ENCODE measurements at regions not wholly inside any gene's neighbourhood (a gene's known extent, or its start where the extent isn't known, plus 50 kb on each side); places are given as distances from the start of the nearest gene placed in this dataset.

- Histone ChIP-seq H3K27ac (ENCODE audit: insufficient read depth, low read length, poor library complexity, severe bottlenecking) (no peak overlapping the region), H3K36me3 (ENCODE audit: control insufficient read depth, insufficient read depth, low read length) (no peaks in the 10 kb centered on the region), H3K4me1 (ENCODE audit: control insufficient read depth, insufficient read depth, low read length, poor library complexity, severe bottlenecking) (no peaks in the 10 kb centered on the region), H3K27me3 (ENCODE audit: control insufficient read depth, insufficient read depth, low read length) (no peaks in the 10 kb centered on the region), H3K9me3 (ENCODE audit: control insufficient read depth in 2 of 2, low read length in 2 of 2) (no peaks in the 10 kb centered on the region), H3K4me3 (ENCODE audit: low read depth, low read length) (no peak overlapping the region)
- Mint-ChIP-seq H3K4me1 (no peaks in the 10 kb centered on the region), H3K4me3 (no peak overlapping the region), H3K27ac (no peak overlapping the region), H3K36me3 (no peaks in the 10 kb centered on the region), H3K27me3 (no peaks in the 10 kb centered on the region), H3K9me3 (peaks cover 0 to 1% (median 0%) of the 10 kb centered on the region in 7 donors)
- ATAC-seq (ENCODE audit: low read depth in 2 of 2) (no peak), DNase-seq (no peak)
These were observed 121.7 kb upstream of the CCN2 start for GRCh38 chr6:132072831-132073230.

GRCh38 chr6:132072271-132072670, 121.1 kb upstream of the CCN2 start:
- Mint-ChIP-seq H3K9me3 (peaks cover 0 to 1% (median 0%) of the 10 kb centered on the region in 7 donors), H3K27me3 (no peaks in the 10 kb centered on the region), H3K4me1 (no peaks in the 10 kb centered on the region), H3K4me3 (no peak overlapping the region), H3K27ac (no peak overlapping the region), H3K36me3 (no peaks in the 10 kb centered on the region)
- no peak overlapping the region for H3K4me3 ChIP-seq (ENCODE audit: low read depth, low read length)
- no peak for ATAC-seq (ENCODE audit: low read depth in 2 of 2)
- H3K27ac ChIP-seq (ENCODE audit: insufficient read depth, low read length, poor library complexity, severe bottlenecking): no peak overlapping the region
- no peaks in the 10 kb centered on the region for H3K9me3 ChIP-seq (ENCODE audit: control insufficient read depth in 2 of 2, low read length in 2 of 2)
- DNase-seq: no peak
- H3K27me3 ChIP-seq (ENCODE audit: control insufficient read depth, insufficient read depth, low read length): no peaks in the 10 kb centered on the region
- no peaks in the 10 kb centered on the region for H3K4me1 ChIP-seq (ENCODE audit: control insufficient read depth, insufficient read depth, low read length, poor library complexity, severe bottlenecking)
- no peaks in the 10 kb centered on the region for H3K36me3 ChIP-seq (ENCODE audit: control insufficient read depth, insufficient read depth, low read length)

- Histone ChIP-seq H3K9me3 (ENCODE audit: control insufficient read depth in 2 of 2, low read length in 2 of 2) (no peaks in the 10 kb centered on the region), H3K4me1 (ENCODE audit: control insufficient read depth, insufficient read depth, low read length, poor library complexity, severe bottlenecking) (no peaks in the 10 kb centered on the region), H3K27ac (ENCODE audit: insufficient read depth, low read length, poor library complexity, severe bottlenecking) (no peak overlapping the region), H3K36me3 (ENCODE audit: control insufficient read depth, insufficient read depth, low read length) (no peaks in the 10 kb centered on the region), H3K4me3 (ENCODE audit: low read depth, low read length) (no peak overlapping the region), H3K27me3 (ENCODE audit: control insufficient read depth, insufficient read depth, low read length) (no peaks in the 10 kb centered on the region)
- ATAC-seq (ENCODE audit: low read depth in 2 of 2) (no peak), DNase-seq (no peak)
- no peaks in the 10 kb centered on the region for H3K36me3 Mint-ChIP-seq
- H3K4me3 Mint-ChIP-seq: no peak overlapping the region
- no peaks in the 10 kb centered on the region for H3K27me3 Mint-ChIP-seq
- peaks cover 0 to 3% (median 0%) of the 10 kb centered on the region in 7 donors for H3K9me3 Mint-ChIP-seq
- no peaks in the 10 kb centered on the region for H3K4me1 Mint-ChIP-seq
- H3K27ac Mint-ChIP-seq: no peak overlapping the region
These were observed 119.2 kb upstream of the CCN2 start for GRCh38 chr6:132070356-132070755.

- Mint-ChIP-seq H3K36me3 (no peaks in the 10 kb centered on the region), H3K27ac (no peak overlapping the region), H3K4me3 (no peak overlapping the region), H3K9me3 (peaks cover 0 to 3% (median 0%) of the 10 kb centered on the region in 7 donors), H3K27me3 (no peaks in the 10 kb centered on the region), H3K4me1 (no peaks in the 10 kb centered on the region)
- H3K36me3 ChIP-seq (ENCODE audit: control insufficient read depth, insufficient read depth, low read length): no peaks in the 10 kb centered on the region
- ATAC-seq (ENCODE audit: low read depth in 2 of 2): no peak
- H3K4me3 ChIP-seq (ENCODE audit: low read depth, low read length): no peak overlapping the region
- DNase-seq: no peak
- H3K9me3 ChIP-seq (ENCODE audit: control insufficient read depth in 2 of 2, low read length in 2 of 2): no peaks in the 10 kb centered on the region
- no peak overlapping the region for H3K27ac ChIP-seq (ENCODE audit: insufficient read depth, low read length, poor library complexity, severe bottlenecking)
- H3K27me3 ChIP-seq (ENCODE audit: control insufficient read depth, insufficient read depth, low read length): no peaks in the 10 kb centered on the region
- H3K4me1 ChIP-seq (ENCODE audit: control insufficient read depth, insufficient read depth, low read length, poor library complexity, severe bottlenecking): no peaks in the 10 kb centered on the region
These were observed 117.6 kb upstream of the CCN2 start for GRCh38 chr6:132068766-132069165.

GRCh38 chr6:132067286-132067685, 116.1 kb upstream of the CCN2 start:
- peaks cover 0 to 6% (median 0%) of the 10 kb centered on the region in 7 donors for H3K9me3 Mint-ChIP-seq
- Histone ChIP-seq H3K9me3 (ENCODE audit: control insufficient read depth in 2 of 2, low read length in 2 of 2) (no peaks in the 10 kb centered on the region), H3K27me3 (ENCODE audit: control insufficient read depth, insufficient read depth, low read length) (no peaks in the 10 kb centered on the region), H3K27ac (ENCODE audit: insufficient read depth, low read length, poor library complexity, severe bottlenecking) (no peak overlapping the region), H3K36me3 (ENCODE audit: control insufficient read depth, insufficient read depth, low read length) (no peaks in the 10 kb centered on the region), H3K4me1 (ENCODE audit: control insufficient read depth, insufficient read depth, low read length, poor library complexity, severe bottlenecking) (no peaks in the 10 kb centered on the region), H3K4me3 (ENCODE audit: low read depth, low read length) (no peak overlapping the region)
- ATAC-seq (ENCODE audit: low read depth in 2 of 2) (no peak), DNase-seq (no peak)
- H3K4me3 Mint-ChIP-seq: no peak overlapping the region
- H3K36me3 Mint-ChIP-seq: no peaks in the 10 kb centered on the region
- no peaks in the 10 kb centered on the region for H3K4me1 Mint-ChIP-seq
- H3K27ac Mint-ChIP-seq: no peak overlapping the region
- no peaks in the 10 kb centered on the region for H3K27me3 Mint-ChIP-seq

GRCh38 chr6:132065556-132065955, 114.4 kb upstream of the CCN2 start:
- peak overlapping the region in 1 of 3 donors; percentile 50 for H3K27ac Mint-ChIP-seq
- Histone ChIP-seq H3K4me3 (ENCODE audit: low read depth, low read length) (no peak overlapping the region), H3K27ac (ENCODE audit: insufficient read depth, low read length, poor library complexity, severe bottlenecking) (no peak overlapping the region), H3K9me3 (ENCODE audit: control insufficient read depth in 2 of 2, low read length in 2 of 2) (no peaks in the 10 kb centered on the region), H3K27me3 (ENCODE audit: control insufficient read depth, insufficient read depth, low read length) (no peaks in the 10 kb centered on the region), H3K36me3 (ENCODE audit: control insufficient read depth, insufficient read depth, low read length) (no peaks in the 10 kb centered on the region), H3K4me1 (ENCODE audit: control insufficient read depth, insufficient read depth, low read length, poor library complexity, severe bottlenecking) (no peaks in the 10 kb centered on the region)
- H3K4me1 Mint-ChIP-seq: no peaks in the 10 kb centered on the region
- peaks cover 0 to 6% (median 0%) of the 10 kb centered on the region in 7 donors for H3K9me3 Mint-ChIP-seq
- ATAC-seq (ENCODE audit: low read depth in 2 of 2): no peak
- no peaks in the 10 kb centered on the region for H3K36me3 Mint-ChIP-seq
- H3K4me3 Mint-ChIP-seq: no peak overlapping the region
- no peak for DNase-seq
- no peaks in the 10 kb centered on the region for H3K27me3 Mint-ChIP-seq

- ATAC-seq (ENCODE audit: low read depth in 2 of 2) (no peak), DNase-seq (no peak)
- no peaks in the 10 kb centered on the region for H3K36me3 Mint-ChIP-seq
- H3K27ac Mint-ChIP-seq: no peak overlapping the region
- H3K4me3 Mint-ChIP-seq: no peak overlapping the region
- Histone ChIP-seq H3K27me3 (ENCODE audit: control insufficient read depth, insufficient read depth, low read length) (no peaks in the 10 kb centered on the region), H3K36me3 (ENCODE audit: control insufficient read depth, insufficient read depth, low read length) (no peaks in the 10 kb centered on the region), H3K4me1 (ENCODE audit: control insufficient read depth, insufficient read depth, low read length, poor library complexity, severe bottlenecking) (no peaks in the 10 kb centered on the region), H3K4me3 (ENCODE audit: low read depth, low read length) (no peak overlapping the region), H3K9me3 (ENCODE audit: control insufficient read depth in 2 of 2, low read length in 2 of 2) (no peaks in the 10 kb centered on the region), H3K27ac (ENCODE audit: insufficient read depth, low read length, poor library complexity, severe bottlenecking) (no peak overlapping the region)
- no peaks in the 10 kb centered on the region for H3K27me3 Mint-ChIP-seq
- peaks cover 0 to 5% (median 0%) of the 10 kb centered on the region in 7 donors for H3K9me3 Mint-ChIP-seq
- no peaks in the 10 kb centered on the region for H3K4me1 Mint-ChIP-seq
These were observed 112.6 kb upstream of the CCN2 start for GRCh38 chr6:132063738-132064137.

- Mint-ChIP-seq H3K4me3 (no peak overlapping the region), H3K9me3 (peaks cover 0 to 5% (median 0%) of the 10 kb centered on the region in 7 donors), H3K27me3 (no peaks in the 10 kb centered on the region), H3K4me1 (no peaks in the 10 kb centered on the region), H3K27ac (no peak overlapping the region), H3K36me3 (no peaks in the 10 kb centered on the region)
- Histone ChIP-seq H3K36me3 (ENCODE audit: control insufficient read depth, insufficient read depth, low read length) (no peaks in the 10 kb centered on the region), H3K27ac (ENCODE audit: insufficient read depth, low read length, poor library complexity, severe bottlenecking) (no peak overlapping the region), H3K4me3 (ENCODE audit: low read depth, low read length) (no peak overlapping the region), H3K4me1 (ENCODE audit: control insufficient read depth, insufficient read depth, low read length, poor library complexity, severe bottlenecking) (no peaks in the 10 kb centered on the region), H3K9me3 (ENCODE audit: control insufficient read depth in 2 of 2, low read length in 2 of 2) (no peaks in the 10 kb centered on the region), H3K27me3 (ENCODE audit: control insufficient read depth, insufficient read depth, low read length) (no peaks in the 10 kb centered on the region)
- ATAC-seq (ENCODE audit: low read depth in 2 of 2) (no peak), DNase-seq (no peak)
These were observed 112.0 kb upstream of the CCN2 start for GRCh38 chr6:132063204-132063603.
